GM18868 (cell line): ENCODE measurements at regions not wholly inside any gene's neighbourhood (a gene's known extent, or its start where the extent isn't known, plus 50 kb on each side); places are given as distances from the start of the nearest gene placed in this dataset.

Experiments
- ATAC-seq: cut with Tn5 transposase; IDR thresholded peaks from one replicate; pipeline ENCODE4 v1.9.1; 2021; ENCODE audit warnings: mild to moderate bottlenecking, moderate library complexity; ENCODE audit not compliant: unreplicated experiment

- no peak for ATAC-seq
These were observed 318.4 kb upstream of the GIMD1 start for GRCh38 chr4:106687026-106687425.

GRCh38 chr4:106681381-106681921 lies 312.9 kb upstream of the GIMD1 start:
- no peak for ATAC-seq

GRCh38 chr4:106679063-106679462 lies 310.5 kb upstream of the GIMD1 start:
- ATAC-seq = no peak

- no peak for ATAC-seq
These were observed 308.6 kb upstream of the GIMD1 start for GRCh38 chr4:106677213-106677612.

- ATAC-seq = no peak
These were observed 307.8 kb upstream of the GIMD1 start for GRCh38 chr4:106676173-106676921.

GRCh38 chr4:106671716-106672115 lies 303.1 kb upstream of the GIMD1 start:
- no peak for ATAC-seq

- no peak for ATAC-seq
These were observed 302.4 kb upstream of the GIMD1 start for GRCh38 chr4:106670976-106671375.

- ATAC-seq = no peak
These were observed 290.8 kb upstream of the GIMD1 start for GRCh38 chr4:106659371-106659770.

- ATAC-seq = no peak
These were observed 283.5 kb upstream of the GIMD1 start for GRCh38 chr4:106652095-106652494.

- no peak for ATAC-seq
These were observed 282.1 kb upstream of the GIMD1 start for GRCh38 chr4:106650701-106651100.

GRCh38 chr4:106647451-106647850 lies 278.9 kb upstream of the GIMD1 start:
- ATAC-seq = peak; percentile 72

- no peak for ATAC-seq
These were observed 260.7 kb upstream of the GIMD1 start for GRCh38 chr4:106629268-106629625.

GRCh38 chr4:106628586-106629267 lies 260.1 kb upstream of the GIMD1 start:
- ATAC-seq = no peak

- ATAC-seq = no peak
These were observed 258.5 kb upstream of the GIMD1 start for GRCh38 chr4:106627051-106627450.

- no peak for ATAC-seq
These were observed 256.1 kb upstream of the GIMD1 start for GRCh38 chr4:106624671-106625070.

- ATAC-seq = no peak
These were observed 250.4 kb upstream of the GIMD1 start for GRCh38 chr4:106618956-106619355.

GRCh38 chr4:106615961-106616360 lies 247.4 kb upstream of the GIMD1 start:
- ATAC-seq = no peak

GRCh38 chr4:106615410-106615945 lies 246.9 kb upstream of the GIMD1 start:
- no peak for ATAC-seq

- ATAC-seq = no peak
These were observed 245.9 kb upstream of the GIMD1 start for GRCh38 chr4:106614441-106614840.

- no peak for ATAC-seq
These were observed 241.3 kb upstream of the GIMD1 start for GRCh38 chr4:106609917-106610316.

GRCh38 chr4:106607558-106607957 lies 239.0 kb upstream of the GIMD1 start:
- ATAC-seq = no peak
